ENCODE measurements at regions not wholly inside any gene's neighbourhood (a gene's known extent, or its start where the extent isn't known, plus 50 kb on each side); places are given as distances from the start of the nearest gene placed in this dataset.

DNA sequence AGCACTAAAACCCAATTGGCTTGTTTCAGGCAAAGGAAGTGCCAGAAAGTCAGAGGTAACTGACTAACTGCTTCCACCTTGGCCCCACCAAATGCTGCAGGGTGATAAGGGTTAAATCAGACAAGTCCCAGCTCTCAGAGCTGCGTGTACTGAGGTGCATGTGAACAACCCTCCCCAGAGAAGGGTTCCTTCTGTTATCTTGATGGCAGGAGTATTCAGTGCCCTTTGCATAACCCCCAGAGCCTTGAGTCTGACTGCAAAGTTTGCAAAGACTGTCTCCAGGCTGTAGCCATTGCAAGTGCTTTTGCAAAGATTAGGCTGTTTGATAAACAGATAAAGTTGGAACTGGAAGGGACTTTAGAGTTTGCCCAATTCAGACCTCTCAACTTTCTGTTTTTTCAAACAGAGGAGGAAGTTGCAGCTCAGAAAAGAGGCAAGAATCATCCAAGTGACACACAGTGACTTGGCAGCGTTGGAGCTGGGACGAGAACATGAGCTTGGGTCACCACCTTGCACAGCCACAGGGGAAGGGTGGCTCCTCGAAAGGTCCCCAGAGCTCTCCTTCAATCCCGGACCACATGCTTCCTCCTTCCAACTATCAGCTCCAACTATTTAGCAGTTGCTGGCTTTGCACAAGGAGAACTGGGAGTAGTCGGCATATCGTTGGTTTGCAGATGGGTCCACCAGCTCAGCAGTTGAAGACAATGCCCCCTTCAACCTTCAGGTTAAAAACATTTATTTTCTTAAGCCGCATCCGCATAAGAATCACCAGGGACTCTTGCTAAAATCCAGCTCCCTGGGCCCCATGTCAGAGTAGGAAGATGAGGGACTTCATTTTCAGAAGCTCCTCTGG is 224.8 kb upstream of the HES1 start:
- no peak for DNase-seq (ENCODE audit: low read depth)
- TF ChIP-seq CTCF (conservative IDR thresholded peaks at IDR 0.05; ENCODE audit: low read depth, low read length), result no peak
- no peak overlapping the region for H3K4me3 ChIP-seq (ENCODE audit: low read length)

DNA sequence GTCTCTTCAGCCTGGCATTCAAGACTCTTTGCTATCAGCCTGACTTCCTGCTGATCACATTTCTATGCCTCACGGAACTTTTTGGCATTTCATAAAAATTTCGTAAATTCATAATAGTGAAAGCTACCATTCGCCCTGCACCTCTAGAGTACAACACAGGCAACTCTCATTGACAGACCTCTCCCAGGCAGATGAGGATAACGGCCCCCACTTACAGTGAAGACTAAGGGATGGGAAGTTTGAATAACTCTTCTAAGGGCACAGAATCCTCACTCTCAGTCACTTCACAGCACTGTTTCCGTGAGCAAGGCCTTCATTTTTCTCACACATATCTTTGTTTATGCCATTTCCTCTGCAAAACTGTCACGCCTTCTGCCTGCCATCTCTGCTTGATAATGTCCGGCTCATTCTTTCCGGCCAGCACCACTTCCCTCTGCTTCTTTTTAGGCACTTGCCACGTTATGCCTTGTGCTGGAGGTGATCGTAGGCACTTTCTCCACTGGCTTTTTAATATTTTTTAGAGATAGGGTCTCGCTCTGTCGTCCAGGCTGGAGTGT is 224.1 kb upstream of the HES1 start:
- DNase-seq (ENCODE audit: low read depth), result no peak
- TF ChIP-seq CTCF (conservative IDR thresholded peaks at IDR 0.05; ENCODE audit: low read depth, low read length), result no peak
- H3K4me3 ChIP-seq (ENCODE audit: low read length), result no peak overlapping the region

DNA sequence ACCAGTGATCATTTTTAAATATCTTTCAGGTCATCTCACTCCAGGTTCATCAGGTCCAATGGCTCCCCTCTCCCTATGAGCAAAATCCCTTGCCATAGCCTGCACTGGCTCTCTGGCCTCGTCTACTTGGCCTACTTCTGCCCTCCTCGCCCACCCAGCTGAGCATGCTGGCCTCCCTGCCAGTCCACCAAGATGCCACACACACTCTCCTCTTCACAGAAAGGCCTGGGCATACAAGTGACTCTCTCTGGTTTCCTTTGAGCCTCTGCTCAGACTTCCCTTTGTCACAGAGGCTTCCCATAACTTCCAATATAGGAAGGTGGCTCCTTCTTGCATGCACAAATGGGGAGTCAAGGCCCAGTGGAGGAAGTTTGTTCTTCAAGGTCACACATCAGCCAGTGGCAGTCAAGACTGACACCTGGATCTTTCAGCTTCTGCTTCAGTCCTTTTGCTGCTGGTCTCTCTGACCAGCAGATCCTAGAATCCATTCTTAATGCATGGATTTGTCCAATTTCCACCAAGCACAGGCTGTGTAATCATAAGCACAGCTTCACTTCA is 223.2 kb upstream of the HES1 start:
- DNase-seq (ENCODE audit: low read depth), result no peak
- H3K4me3 ChIP-seq (ENCODE audit: low read length), result no peak overlapping the region
- TF ChIP-seq CTCF (conservative IDR thresholded peaks at IDR 0.05; ENCODE audit: low read depth, low read length), result no peak

- DNase-seq (ENCODE audit: low read depth), result no peak
- H3K4me3 ChIP-seq (ENCODE audit: low read length), result no peak overlapping the region
- TF ChIP-seq CTCF (conservative IDR thresholded peaks at IDR 0.05; ENCODE audit: low read depth, low read length), result no peak
Observed at GRCh38 chr3:193914602-193915001, 221.3 kb upstream of the HES1 start.

DNA sequence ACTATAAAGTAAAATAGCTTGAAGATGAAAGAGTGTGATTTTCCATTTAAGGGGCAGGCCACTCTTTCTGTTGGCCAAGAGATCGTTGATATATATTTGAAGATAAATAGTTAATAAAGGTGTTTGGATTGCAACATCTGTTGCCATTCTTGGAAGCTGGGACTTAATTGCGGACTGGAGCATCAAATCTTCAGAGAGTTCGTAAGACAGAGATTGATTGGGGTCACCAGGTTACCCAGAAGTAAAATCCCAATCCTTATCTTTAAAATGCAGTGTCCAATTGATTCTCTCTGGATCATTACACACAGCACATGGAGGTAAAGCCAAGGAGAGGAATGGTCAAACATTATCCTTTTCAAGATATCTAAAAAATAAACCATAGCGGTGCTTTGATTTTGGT is 220.8 kb upstream of the HES1 start:
- no peak for TF ChIP-seq CTCF (conservative IDR thresholded peaks at IDR 0.05; ENCODE audit: low read depth, low read length)
- H3K4me3 ChIP-seq (ENCODE audit: low read length), result no peak overlapping the region
- DNase-seq (ENCODE audit: low read depth), result no peak

DNA sequence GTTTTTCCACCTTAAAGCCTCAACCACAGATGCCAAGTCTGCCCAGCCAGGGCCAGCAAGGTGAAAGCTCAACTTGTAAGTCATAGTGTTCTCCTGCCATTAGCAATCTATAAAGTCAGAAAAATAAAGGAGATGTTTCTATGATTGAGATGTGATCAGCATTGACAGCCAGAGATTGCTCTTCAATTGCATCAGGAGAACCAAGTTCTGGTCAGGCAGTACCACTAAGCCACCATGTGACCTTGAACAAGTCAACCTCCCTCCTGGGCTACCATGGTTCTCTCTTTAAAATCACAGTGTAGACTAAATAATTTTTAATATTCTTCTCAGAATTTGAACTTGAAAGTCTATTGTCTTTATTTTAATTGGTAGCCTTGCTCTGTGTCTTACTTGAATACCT is 220.3 kb upstream of the HES1 start:
- TF ChIP-seq CTCF (conservative IDR thresholded peaks at IDR 0.05; ENCODE audit: low read depth, low read length), result no peak
- DNase-seq (ENCODE audit: low read depth), result no peak
- no peak overlapping the region for H3K4me3 ChIP-seq (ENCODE audit: low read length)

GRCh38 chr3:193917158-193917557 is 218.8 kb upstream of the HES1 start:
- H3K4me3 ChIP-seq (ENCODE audit: low read length), result no peak overlapping the region
- no peak for TF ChIP-seq CTCF (conservative IDR thresholded peaks at IDR 0.05; ENCODE audit: low read depth, low read length)
- DNase-seq (ENCODE audit: low read depth), result no peak
